Peyer's patch (tissue), 4 donors: ENCODE measurements at regions not wholly inside any gene's neighbourhood (a gene's known extent, or its start where the extent isn't known, plus 50 kb on each side); places are given as distances from the start of the nearest gene placed in this dataset.

ENCODE experiments used
- DNase-seq, 3 donors: peaks; one replicate each; pipeline ENCODE4 v3.0.0-alpha.2; 2017 to 2019
- H3K27ac ChIP-seq, 4 donors: fragments of 200-600 bp; sonication (generic); one replicate each; pipeline ENCODE4 v1.5.1; 2016 to 2019
- H3K27me3 ChIP-seq, 2 donors: fragments of 200-600 bp; sonication (generic); one replicate each; pipeline ENCODE4 v1.5.1; 2019
- H3K36me3 ChIP-seq, 3 donors: fragments of 200-600 bp; sonication (generic); one replicate each; pipeline ENCODE4 v1.5.1; 2016 to 2019
- H3K4me1 ChIP-seq, 4 donors: fragments of 200-600 bp; sonication (generic); one replicate each; pipeline ENCODE4 v1.5.1; 2016 to 2019
- H3K4me3 ChIP-seq, 4 donors: fragments of 200-600 bp; sonication (generic); 1 replicate in 3 of 4; 2 replicates in 1 of 4; pipeline ENCODE4 v1.5.1; 2016 to 2019; ENCODE audit warnings: mild to moderate bottlenecking in 1 of 4
- H3K9me3 ChIP-seq, 4 donors: fragments of 200-600 bp; sonication (generic); one replicate each; pipeline ENCODE4 v1.5.1; 2016 to 2019; ENCODE audit warnings: mild to moderate bottlenecking in 1 of 4
- POLR2A ChIP-seq, 2 donors: fragments of 450-650 bp; IDR thresholded peaks; one replicate each; pipeline ENCODE4 v1.5.1; 2017; ENCODE audit warnings: antibody characterized with exemption in 2 of 2, mild to moderate bottlenecking in 2 of 2, moderate library complexity in 2 of 2
- TF ChIP-seq, protein P1 (sequence below), 6 experiments: fragments of 450-650 bp in 4 of 6; fragments of 200-600 bp in 2 of 6; sonication (generic) in 1 of 6; IDR thresholded peaks; one replicate each; pipeline ENCODE4 v1.5.1; 2017 to 2019; ENCODE audit warnings: antibody characterized with exemption in 6 of 6, mild to moderate bottlenecking in 3 of 6, moderate library complexity in 1 of 6

GRCh38 chr12:30044206-30044605, 260.5 kb upstream of the TMTC1 start:
- Histone ChIP-seq H3K4me1 (no peaks in the 10 kb centered on the region), H3K9me3 (no peaks in the 10 kb centered on the region), H3K4me3 (no peak overlapping the region), H3K27me3 (no peaks in the 10 kb centered on the region), H3K36me3 (no peaks in the 10 kb centered on the region), H3K27ac (no peak overlapping the region)
- no peak for DNase-seq
- no peak for TF ChIP-seq POLR2A (IDR thresholded peaks at IDR 0.05)

DNA sequence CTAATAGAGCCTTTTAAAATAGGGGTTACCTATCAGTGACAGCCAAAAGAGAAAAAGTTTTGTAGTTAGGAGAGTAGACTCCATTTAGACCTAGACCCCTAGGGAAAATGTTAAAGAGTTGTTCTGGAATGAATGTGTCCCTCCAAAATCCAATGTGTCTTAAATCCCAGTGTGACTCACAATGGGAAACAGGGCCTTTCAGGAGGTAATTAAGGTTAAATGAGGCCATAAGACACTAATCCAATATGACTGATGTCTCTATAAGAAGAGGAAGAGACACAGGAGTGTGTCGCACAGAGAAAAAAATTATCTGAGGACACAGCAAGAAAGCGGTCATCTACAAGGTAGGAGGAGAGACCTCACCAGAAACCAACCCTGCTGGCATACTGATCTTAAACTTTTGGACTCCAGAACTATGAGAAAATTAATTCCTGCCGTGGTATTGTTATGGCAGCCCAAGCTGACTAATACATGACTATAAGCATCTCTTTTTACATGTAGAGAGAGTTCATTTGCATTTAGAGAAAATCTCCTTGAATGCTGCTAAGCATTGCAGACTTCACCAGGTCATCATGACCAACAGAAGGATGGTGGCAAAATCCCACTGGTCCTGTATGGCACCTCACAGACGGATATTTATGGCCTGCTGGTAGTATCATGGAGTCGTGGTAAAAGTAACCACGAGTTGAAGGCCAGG, 259.6 kb upstream of the TMTC1 start:
- DNase-seq, result no peak
- H3K27ac ChIP-seq, result no peak overlapping the region

DNA sequence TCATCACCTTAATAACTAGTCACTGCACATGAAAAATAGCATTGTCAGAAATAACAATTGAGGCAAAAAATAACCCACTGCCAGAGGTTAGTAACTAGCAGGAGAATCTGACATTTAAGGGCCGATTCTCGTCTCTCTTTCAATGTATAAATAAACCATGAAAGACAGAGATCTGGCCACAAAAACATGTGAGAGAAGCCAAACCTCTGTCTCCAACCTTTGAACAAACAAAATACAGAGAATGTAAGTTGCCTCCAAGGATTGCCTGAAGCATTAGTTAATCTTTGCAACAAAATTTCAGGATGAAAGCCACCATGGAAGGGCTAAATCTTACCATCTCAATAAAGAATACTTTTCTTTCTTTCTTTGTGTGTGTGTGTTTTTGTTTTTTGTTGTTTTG, 257.4 kb upstream of the TMTC1 start:
- H3K27me3 ChIP-seq, result no peaks in the 10 kb centered on the region
- H3K27ac ChIP-seq, result no peak overlapping the region
- no peaks in the 10 kb centered on the region for H3K9me3 ChIP-seq
- no peak for DNase-seq
- TF ChIP-seq, protein P1, sequence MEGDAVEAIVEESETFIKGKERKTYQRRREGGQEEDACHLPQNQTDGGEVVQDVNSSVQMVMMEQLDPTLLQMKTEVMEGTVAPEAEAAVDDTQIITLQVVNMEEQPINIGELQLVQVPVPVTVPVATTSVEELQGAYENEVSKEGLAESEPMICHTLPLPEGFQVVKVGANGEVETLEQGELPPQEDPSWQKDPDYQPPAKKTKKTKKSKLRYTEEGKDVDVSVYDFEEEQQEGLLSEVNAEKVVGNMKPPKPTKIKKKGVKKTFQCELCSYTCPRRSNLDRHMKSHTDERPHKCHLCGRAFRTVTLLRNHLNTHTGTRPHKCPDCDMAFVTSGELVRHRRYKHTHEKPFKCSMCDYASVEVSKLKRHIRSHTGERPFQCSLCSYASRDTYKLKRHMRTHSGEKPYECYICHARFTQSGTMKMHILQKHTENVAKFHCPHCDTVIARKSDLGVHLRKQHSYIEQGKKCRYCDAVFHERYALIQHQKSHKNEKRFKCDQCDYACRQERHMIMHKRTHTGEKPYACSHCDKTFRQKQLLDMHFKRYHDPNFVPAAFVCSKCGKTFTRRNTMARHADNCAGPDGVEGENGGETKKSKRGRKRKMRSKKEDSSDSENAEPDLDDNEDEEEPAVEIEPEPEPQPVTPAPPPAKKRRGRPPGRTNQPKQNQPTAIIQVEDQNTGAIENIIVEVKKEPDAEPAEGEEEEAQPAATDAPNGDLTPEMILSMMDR (IDR thresholded peaks at IDR 0.05), result no peak
- TF ChIP-seq POLR2A (IDR thresholded peaks at IDR 0.05), result no peak
- no peaks in the 10 kb centered on the region for H3K36me3 ChIP-seq
- no peaks in the 10 kb centered on the region for H3K4me1 ChIP-seq
- H3K4me3 ChIP-seq, result no peak overlapping the region

More for the DNA sequence above, 259.6 kb upstream of the TMTC1 start:
- H3K27me3 ChIP-seq, result no peaks in the 10 kb centered on the region
- no peaks in the 10 kb centered on the region for H3K4me1 ChIP-seq
- TF ChIP-seq, protein P1 (IDR thresholded peaks at IDR 0.05), result no peak
- no peak for TF ChIP-seq POLR2A (IDR thresholded peaks at IDR 0.05)
- H3K9me3 ChIP-seq, result no peaks in the 10 kb centered on the region
- no peak overlapping the region for H3K4me3 ChIP-seq
- no peaks in the 10 kb centered on the region for H3K36me3 ChIP-seq

DNA sequence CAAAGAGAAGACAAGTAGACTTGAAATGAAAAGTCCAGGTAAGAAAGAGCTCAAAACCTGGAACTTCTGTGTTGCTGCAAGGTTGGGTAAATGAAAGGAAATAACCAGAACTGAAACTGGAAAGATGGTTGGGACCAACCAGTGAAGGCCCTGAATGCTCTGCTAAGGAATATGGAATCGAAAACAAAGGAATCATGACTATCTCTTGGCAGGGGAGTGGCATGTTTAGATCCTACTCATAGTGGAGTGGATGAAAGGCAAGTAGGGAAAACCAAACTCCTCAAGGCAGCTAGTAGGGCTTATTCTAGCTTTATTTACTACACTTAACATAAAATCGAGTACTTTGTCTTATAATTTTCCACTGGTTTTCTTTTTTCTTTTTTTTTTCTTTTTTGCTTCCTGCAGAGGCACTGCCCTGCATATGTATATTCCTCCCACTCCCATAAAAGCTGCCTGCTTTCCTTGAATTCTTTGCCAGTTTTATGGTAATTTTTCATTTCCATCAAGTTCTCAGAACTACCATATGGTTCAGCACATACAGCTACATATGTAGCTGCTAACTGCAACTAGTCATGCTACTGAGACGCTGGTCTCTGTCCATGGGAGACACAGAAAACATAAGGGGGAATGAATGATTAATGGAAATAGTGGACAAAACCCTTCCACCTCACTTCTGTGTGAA, 247.1 kb upstream of the TMTC1 start:
- DNase-seq, result no peak
- Histone ChIP-seq H3K4me3 (no peak overlapping the region), H3K27me3 (no peaks in the 10 kb centered on the region), H3K4me1 (no peaks in the 10 kb centered on the region), H3K36me3 (no peaks in the 10 kb centered on the region), H3K9me3 (peaks cover 0 to 3% (median 0%) of the 10 kb centered on the region in 4 donors), H3K27ac (no peak overlapping the region)
- TF ChIP-seq, protein P1 (IDR thresholded peaks at IDR 0.05), result no peak
- no peak for TF ChIP-seq POLR2A (IDR thresholded peaks at IDR 0.05)

GRCh38 chr12:30026621-30027234, 243.0 kb upstream of the TMTC1 start:
- no peak overlapping the region for H3K27ac ChIP-seq
- H3K36me3 ChIP-seq, result no peaks in the 10 kb centered on the region
- no peak for DNase-seq
- no peaks in the 10 kb centered on the region for H3K27me3 ChIP-seq
- no peaks in the 10 kb centered on the region for H3K4me1 ChIP-seq
- peaks cover 0 to 3% (median 0%) of the 10 kb centered on the region in 4 donors for H3K9me3 ChIP-seq
- H3K4me3 ChIP-seq, result no peak overlapping the region
- TF ChIP-seq, protein P1 (IDR thresholded peaks at IDR 0.05), result no peak
- TF ChIP-seq POLR2A (IDR thresholded peaks at IDR 0.05), result no peak

DNA sequence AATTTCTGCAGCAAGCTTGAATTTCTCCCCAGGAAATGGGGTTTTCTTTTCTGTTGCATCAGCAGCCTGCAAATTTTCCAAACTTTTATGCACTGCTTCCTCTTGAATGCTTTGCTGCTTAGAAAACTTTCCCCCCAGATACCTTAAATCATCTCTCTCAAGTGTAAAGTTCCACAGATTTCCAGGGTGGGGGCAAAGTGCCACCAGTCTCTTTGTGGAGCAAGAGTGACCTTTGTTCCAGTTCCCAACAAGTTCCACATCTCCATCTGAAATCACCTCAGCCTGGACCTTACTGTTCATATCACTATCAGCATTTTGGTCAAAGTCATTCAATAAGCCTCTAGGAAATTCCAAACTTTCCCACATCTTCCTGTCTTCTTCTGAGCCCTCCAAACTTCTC, 241.6 kb upstream of the TMTC1 start:
- no peaks in the 10 kb centered on the region for H3K36me3 ChIP-seq
- no peak for TF ChIP-seq POLR2A (IDR thresholded peaks at IDR 0.05)
- TF ChIP-seq, protein P1 (IDR thresholded peaks at IDR 0.05), result no peak
- H3K27me3 ChIP-seq, result no peaks in the 10 kb centered on the region
- H3K4me3 ChIP-seq, result no peak overlapping the region
- no peak for DNase-seq
- H3K9me3 ChIP-seq, result peaks cover 0 to 3% (median 0%) of the 10 kb centered on the region in 4 donors
- no peaks in the 10 kb centered on the region for H3K4me1 ChIP-seq
- H3K27ac ChIP-seq, result no peak overlapping the region
